Endothelial cell of umbilical vein (primary cell): ENCODE measurements at regions not wholly inside any gene's neighbourhood (a gene's known extent, or its start where the extent isn't known, plus 50 kb on each side); places are given as distances from the start of the nearest gene placed in this dataset.

ENCODE experiments used
- BruUV-seq: library from RNA; stranded (reverse); fragments of 400-500 nt; replicated peaks from 2 replicates; lab custom pipeline; 2021; lab: Mats Ljungman, UMichigan
- CTCF ChIA-PET: fragments of 300-600, 350-600 bp; sonication (Branson Sonifier 250); formaldehyde crosslinking; loops from one replicate; lab custom pipeline; 2021; ENCODE audit warnings: antibody characterized with exemption, inconsistent platforms; lab: Charles Lee
- POLR2A ChIA-PET: fragments of 300-600, 350-600 bp; sonication (Branson Sonifier 250); formaldehyde crosslinking; loops from one replicate; lab custom pipeline; 2021; ENCODE audit warnings: antibody characterized with exemption, inconsistent platforms; lab: Charles Lee
- DNase-seq: peaks from one replicate; pipeline ENCODE4 v3.0.0-alpha.2; 2011; ENCODE audit warnings: low read depth, low spot score
- FAIRE-seq: peaks from 2 replicates; lab custom pipeline; 2011; peaks lifted over from hg19 to GRCh38; lab: Jason Lieb, UNC
- H2AFZ ChIP-seq: 2 replicates; pipeline ENCODE4 v1.6.0; 2012; ENCODE audit warnings: low read depth, low read length, control low read depth, inconsistent platforms
- H3K27ac ChIP-seq: 2 replicates; pipeline ENCODE4 v1.5.1; 2011; ENCODE audit warnings: low read depth, mild to moderate bottlenecking, control low read depth, low read length, moderate library complexity; ENCODE audit not compliant: insufficient read depth
- H3K27me3 ChIP-seq, 2 experiments: 2 replicates each; pipeline versions ENCODE4 v1.6.0 to v1.6.1; 2011; ENCODE audit warnings: low read length in 2 of 2, mixed read lengths in 1 of 2; ENCODE audit not compliant: control insufficient read depth in 2 of 2, insufficient read depth in 2 of 2
- H3K36me3 ChIP-seq, 2 experiments: 2 replicates in 1 of 2; 3 replicates in 1 of 2; pipeline ENCODE4 v1.5.1; 2011; ENCODE audit warnings: low read length in 2 of 2, mild to moderate bottlenecking in 1 of 2, moderate library complexity in 1 of 2; ENCODE audit not compliant: control insufficient read depth in 2 of 2, insufficient read depth in 2 of 2; ENCODE audit errors: extremely low read depth in 1 of 2
- H3K4me1 ChIP-seq: 3 replicates; pipeline ENCODE4 v1.5.1; 2011; ENCODE audit warnings: mild to moderate bottlenecking, low read length; ENCODE audit not compliant: control insufficient read depth, insufficient read depth; ENCODE audit errors: extremely low read depth
- H3K4me2 ChIP-seq: 2 replicates; pipeline ENCODE4 v1.6.1; 2011; ENCODE audit warnings: low read length, control low read depth, mixed read lengths; ENCODE audit not compliant: insufficient read depth
- H3K4me3 ChIP-seq, 3 experiments: fragments of 200-600 bp in 1 of 3; sonication (generic), shearing (Covaris generic) in 1 of 3; replicated peaks in 1 of 3; 2 replicates each; pipeline ENCODE4 v1.5.1; 2011 to 2016; ENCODE audit warnings: control low read depth in 3 of 3, low read length in 3 of 3, mild to moderate bottlenecking in 2 of 3, inconsistent platforms in 1 of 3, low read depth in 1 of 3, moderate library complexity in 1 of 3; ENCODE audit not compliant: insufficient read depth in 1 of 3
- H3K79me2 ChIP-seq: 2 replicates; pipeline ENCODE4 v1.6.0; 2012; ENCODE audit warnings: low read length, inconsistent platforms; ENCODE audit not compliant: control insufficient read depth, insufficient read depth
- H3K9ac ChIP-seq: replicated peaks from 2 replicates; pipeline ENCODE3; 2011; ENCODE audit warnings: low read length, control low read depth; ENCODE audit not compliant: insufficient read depth; ENCODE audit errors: extremely low read depth
- H3K9me1 ChIP-seq: replicated peaks from 3 replicates; pipeline ENCODE4 v1.6.0; 2011; ENCODE audit warnings: mild to moderate bottlenecking, low read length; ENCODE audit not compliant: control insufficient read depth, insufficient read depth; ENCODE audit errors: extremely low read depth
- H3K9me3 ChIP-seq: replicated peaks from 2 replicates; pipeline ENCODE4 v1.5.1; 2012; ENCODE audit warnings: low read length, inconsistent platforms; ENCODE audit not compliant: control insufficient read depth, insufficient read depth
- H4K20me1 ChIP-seq: replicated peaks from 2 replicates; pipeline ENCODE3; 2011; ENCODE audit warnings: mild to moderate bottlenecking, low read length; ENCODE audit not compliant: control insufficient read depth, insufficient read depth; ENCODE audit errors: extremely low read depth
- CTCF ChIP-seq, 2 donors: IDR thresholded peaks; 1 replicate in 1 of 2; 2 replicates in 1 of 2; pipeline ENCODE4 v1.5.1; 2011; ENCODE audit warnings: low read length in 2 of 2, mild to moderate bottlenecking in 2 of 2, moderate library complexity in 2 of 2, control low read depth in 1 of 2, inconsistent platforms in 1 of 2, low read depth in 1 of 2; ENCODE audit not compliant: insufficient read depth in 1 of 2; ENCODE audit errors: extremely low read depth in 1 of 2
- EZH2 ChIP-seq: IDR thresholded peaks from 2 replicates; pipeline ENCODE4 v1.6.1; 2012; ENCODE audit warnings: borderline replicate concordance, low read depth, mild to moderate bottlenecking, moderate library complexity, low read length, inconsistent platforms; ENCODE audit not compliant: severe bottlenecking
- FOS ChIP-seq: IDR thresholded peaks from 2 replicates; pipeline ENCODE4 v1.6.1; 2011; ENCODE audit warnings: mild to moderate bottlenecking, low read length, moderate library complexity, borderline replicate concordance; ENCODE audit not compliant: insufficient read depth
- GATA2 ChIP-seq: IDR thresholded peaks from 2 replicates; pipeline ENCODE4 v1.7.0; 2011; ENCODE audit warnings: low read depth, mild to moderate bottlenecking, moderate library complexity, mixed read lengths, low read length; ENCODE audit not compliant: insufficient read length, insufficient read depth
- JUN ChIP-seq: IDR thresholded peaks from 2 replicates; pipeline ENCODE4 v1.6.1; 2011; ENCODE audit warnings: borderline replicate concordance, low read depth; ENCODE audit not compliant: insufficient read length, insufficient read depth
- MAX ChIP-seq: IDR thresholded peaks from 2 replicates; pipeline ENCODE4 v1.6.1; 2011; ENCODE audit not compliant: insufficient read depth, insufficient read length
- MYC ChIP-seq: IDR thresholded peaks from one replicate; pipeline ENCODE4 v1.6.1; 2011; ENCODE audit warnings: mild to moderate bottlenecking, low read depth, low read length
- POLR2A ChIP-seq: IDR thresholded peaks from 2 replicates; pipeline ENCODE4 v1.6.1; 2012; ENCODE audit warnings: low read depth, mild to moderate bottlenecking, control low read depth, low read length
- POLR2AphosphoS5 ChIP-seq: IDR thresholded peaks from 2 replicates; pipeline ENCODE4 v1.6.1; 2012; ENCODE audit warnings: low read depth, mild to moderate bottlenecking, control low read depth, low read length, moderate library complexity; ENCODE audit not compliant: insufficient read depth
- dilution Hi-C: fragments of 300-500 bp; cut with MboI; formaldehyde crosslinking; loops from one replicate; pipeline ENCODE4 v1.15.0; 2019; ENCODE audit warnings: low sequenced_read_pairs; ENCODE audit not compliant: extremely low pct_ligation_motif_present
- intact Hi-C: fragments of 100-400 bp; cut with micrococcal nuclease; formaldehyde crosslinking; loops from one replicate; pipeline ENCODE4 v1.10.0; 2022

- Histone ChIP-seq H4K20me1 (no peaks in the 10 kb centered on the region), H3K9me3 (no peaks in the 10 kb centered on the region), H3K27me3 (no peaks in the 10 kb centered on the region), H3K79me2 (no peaks in the 10 kb centered on the region), H2AFZ (no peak overlapping the region), H3K27ac (no peak overlapping the region), H3K9me1 (no peaks in the 10 kb centered on the region), H3K4me2 (no peak overlapping the region), H3K4me3 (no peak overlapping the region), H3K9ac (no peak overlapping the region), H3K4me1 (no peaks in the 10 kb centered on the region), H3K36me3 (no peaks in the 10 kb centered on the region)
- TF ChIP-seq POLR2AphosphoS5, result no peak
- no peak for TF ChIP-seq POLR2A
- no peak for DNase-seq
- POLR2A ChIA-PET, result no interaction called here
- BruUV-seq, result no TSS peak
- dilution Hi-C loops (no loop called here), intact Hi-C loops (no loop called here)
- CTCF ChIA-PET, result no interaction called here
- FAIRE-seq, result no peak
These were observed 320.5 kb upstream of the RSPO3 start for GRCh38 chr6:126797981-126798380.

GRCh38 chr6:126803769-126804168 lies 314.7 kb upstream of the RSPO3 start:
- H3K4me2 ChIP-seq, result no peak overlapping the region
- no peak overlapping the region for H3K4me3 ChIP-seq
- peaks cover 9% of the 10 kb centered on the region for H3K4me1 ChIP-seq
- dilution Hi-C loops (loop anchor here (25.0 kb wide), 1 partner anchor 109 kb away; no protein-coding TSS in a partner anchor), intact Hi-C loops (loop anchor here (1.0 to 5.0 kb wide), 10 partner anchors 86 to 806 kb away; partner anchors contain the start of gene RNF146)
- ChIA-PET CTCF (interaction anchor here (0.7 to 3.9 kb wide), 51 partner anchors 8 to 808 kb away, joined by 3 to 50 read pairs (median 5); partner anchors contain the start of genes RNF146 and RSPO3), POLR2A (no interaction called here)
- H3K27me3 ChIP-seq, result no peaks in the 10 kb centered on the region
- no TSS peak for BruUV-seq
- H3K9me3 ChIP-seq, result no peaks in the 10 kb centered on the region
- no peak for TF ChIP-seq CTCF (IDR thresholded peaks at IDR 0.05; ENCODE audit: extremely low read depth in 1 of 2, insufficient read depth in 1 of 2, low read depth in 1 of 2, low read length in 2 of 2)
- TF ChIP-seq JUN, result no peak
- TF ChIP-seq MAX, result no peak
- no peak for TF ChIP-seq MYC
- TF ChIP-seq POLR2A, result no peak
- no peak for TF ChIP-seq GATA2
- TF ChIP-seq FOS, result no peak
- TF ChIP-seq EZH2, result no peak
- no peak for TF ChIP-seq POLR2AphosphoS5
- FAIRE-seq (no peak), DNase-seq (no peak)
- no peaks in the 10 kb centered on the region for H3K9me1 ChIP-seq
- no peak overlapping the region for H3K9ac ChIP-seq
- no peaks in the 10 kb centered on the region for H3K79me2 ChIP-seq
- H4K20me1 ChIP-seq, result no peaks in the 10 kb centered on the region
- no peaks in the 10 kb centered on the region for H3K36me3 ChIP-seq
- H3K27ac ChIP-seq, result no peak overlapping the region
- no peak overlapping the region for H2AFZ ChIP-seq
